Liver (tissue), 7 donors: ENCODE measurements at regions not wholly inside any gene's neighbourhood (a gene's known extent, or its start where the extent isn't known, plus 50 kb on each side); places are given as distances from the start of the nearest gene placed in this dataset.

Source experiments
- DNase-seq: peaks from one replicate; pipeline ENCODE4 v3.0.0-alpha.2; 2017; ENCODE audit warnings: low spot score
- H3K27ac ChIP-seq, 2 donors: one replicate each; pipeline ENCODE4 v1.7.0; 2013; ENCODE audit warnings: inconsistent platforms in 2 of 2, low read length in 2 of 2, control low read depth in 1 of 2, low read depth in 1 of 2, mild to moderate bottlenecking in 1 of 2
- H3K27me3 ChIP-seq, 4 donors: one replicate each; pipeline versions ENCODE4 v1.6.1 to v1.7.0; 2013; ENCODE audit warnings: low read length in 3 of 4, inconsistent platforms in 1 of 4, mild to moderate bottlenecking in 1 of 4, moderate library complexity in 1 of 4; ENCODE audit not compliant: control insufficient read depth in 4 of 4, insufficient read depth in 4 of 4
- H3K36me3 ChIP-seq, 4 donors: one replicate each; pipeline versions ENCODE4 v1.6.1 to v1.7.0; 2013; ENCODE audit warnings: low read length in 3 of 4, mild to moderate bottlenecking in 3 of 4, low read depth in 1 of 4, moderate library complexity in 1 of 4; ENCODE audit not compliant: control insufficient read depth in 4 of 4, insufficient read depth in 3 of 4
- H3K4me1 ChIP-seq, 4 donors: one replicate each; pipeline versions ENCODE4 v1.6.1 to v1.7.0; 2013; ENCODE audit warnings: low read length in 3 of 4, mild to moderate bottlenecking in 3 of 4, moderate library complexity in 1 of 4; ENCODE audit not compliant: control insufficient read depth in 4 of 4, insufficient read depth in 4 of 4
- H3K4me3 ChIP-seq, 3 donors: one replicate each; pipeline versions ENCODE4 v1.6.1 to v1.7.0; 2013; ENCODE audit warnings: low read length in 3 of 3, control low read depth in 1 of 3, low read depth in 1 of 3, mild to moderate bottlenecking in 1 of 3
- H3K9ac ChIP-seq, 2 donors: one replicate each; pipeline ENCODE4 v1.7.0; 2013; ENCODE audit warnings: low read length in 2 of 2, mild to moderate bottlenecking in 2 of 2, moderate library complexity in 2 of 2, control low read depth in 1 of 2, low read depth in 1 of 2
- H3K9me3 ChIP-seq, 4 donors: one replicate each; pipeline versions ENCODE4 v1.6.1 to v1.7.0; 2013; ENCODE audit warnings: low read length in 3 of 4; ENCODE audit not compliant: control insufficient read depth in 4 of 4
- EGR1 ChIP-seq, 2 donors: IDR thresholded peaks; 2 replicates each; pipeline ENCODE4 v1.6.1; 2016 to 2018; ENCODE audit warnings: antibody characterized with exemption in 2 of 2, low read depth in 2 of 2
- FOXA1 ChIP-seq: IDR thresholded peaks from 2 replicates; pipeline ENCODE4 v1.6.1; 2016; ENCODE audit warnings: antibody characterized with exemption
- FOXA2 ChIP-seq: IDR thresholded peaks from 2 replicates; pipeline ENCODE4 v1.6.1; 2016; ENCODE audit warnings: antibody characterized with exemption
- GABPA ChIP-seq, 2 donors: IDR thresholded peaks in 1 of 2; conservative IDR thresholded peaks in 1 of 2; 2 replicates each; pipeline ENCODE4 v1.6.1; 2016; ENCODE audit warnings: antibody characterized with exemption in 2 of 2, mild to moderate bottlenecking in 1 of 2, moderate library complexity in 1 of 2
- HNF4A ChIP-seq, 2 donors: conservative IDR thresholded peaks; 2 replicates each; pipeline ENCODE4 v1.6.1; 2016; ENCODE audit warnings: antibody characterized with exemption in 2 of 2, mild to moderate bottlenecking in 2 of 2
- HNF4G ChIP-seq: IDR thresholded peaks from 2 replicates; pipeline ENCODE4 v1.6.1; 2016; ENCODE audit warnings: antibody characterized with exemption
- JUND ChIP-seq, 2 donors: IDR thresholded peaks; 2 replicates each; pipeline ENCODE4 v1.6.1; 2016; ENCODE audit warnings: antibody characterized with exemption in 2 of 2
- MAX ChIP-seq: IDR thresholded peaks from 2 replicates; pipeline ENCODE4 v1.6.1; 2016; ENCODE audit warnings: antibody characterized with exemption
- NR2F2 ChIP-seq: IDR thresholded peaks from 2 replicates; pipeline ENCODE4 v1.6.1; 2016; ENCODE audit warnings: antibody characterized with exemption
- RAD21 ChIP-seq, 2 donors: IDR thresholded peaks; 2 replicates each; pipeline ENCODE4 v1.6.1; 2016; ENCODE audit warnings: antibody characterized with exemption in 2 of 2, mild to moderate bottlenecking in 2 of 2
- RXRA ChIP-seq, 2 donors: IDR thresholded peaks; 2 replicates each; pipeline ENCODE4 v1.6.1; 2017 to 2018; ENCODE audit warnings: antibody characterized with exemption in 2 of 2, mild to moderate bottlenecking in 1 of 2
- SP1 ChIP-seq: IDR thresholded peaks from 2 replicates; pipeline ENCODE4 v1.6.1; 2018; ENCODE audit warnings: antibody characterized with exemption, mild to moderate bottlenecking
- TAF1 ChIP-seq: conservative IDR thresholded peaks from 2 replicates; pipeline ENCODE4 v1.6.1; 2016; ENCODE audit warnings: antibody characterized with exemption, mild to moderate bottlenecking
- YY1 ChIP-seq: IDR thresholded peaks from 2 replicates; pipeline ENCODE4 v1.6.1; 2016; ENCODE audit warnings: antibody characterized with exemption, mild to moderate bottlenecking
- WGBS: extraction: QIAGEN DNeasy Blood & Tissue Kit; methylation state at CpG from one replicate; pipeline ENCODE4 v1.1.7; 2013; 5-methylcytosine and 5-hydroxymethylcytosine counted together
- TF ChIP-seq, protein P1 (sequence below): IDR thresholded peaks from 2 replicates; pipeline ENCODE4 v1.6.1; 2016; ENCODE audit warnings: antibody characterized with exemption, mild to moderate bottlenecking
- TF ChIP-seq, protein P2 (sequence below): IDR thresholded peaks from 2 replicates; pipeline ENCODE4 v1.6.1; 2016; ENCODE audit warnings: antibody characterized with exemption
- donor health status: healthy.
- donor health status: healthy.
- donor health status: healthy.
- donor health status: healthy.

DNA sequence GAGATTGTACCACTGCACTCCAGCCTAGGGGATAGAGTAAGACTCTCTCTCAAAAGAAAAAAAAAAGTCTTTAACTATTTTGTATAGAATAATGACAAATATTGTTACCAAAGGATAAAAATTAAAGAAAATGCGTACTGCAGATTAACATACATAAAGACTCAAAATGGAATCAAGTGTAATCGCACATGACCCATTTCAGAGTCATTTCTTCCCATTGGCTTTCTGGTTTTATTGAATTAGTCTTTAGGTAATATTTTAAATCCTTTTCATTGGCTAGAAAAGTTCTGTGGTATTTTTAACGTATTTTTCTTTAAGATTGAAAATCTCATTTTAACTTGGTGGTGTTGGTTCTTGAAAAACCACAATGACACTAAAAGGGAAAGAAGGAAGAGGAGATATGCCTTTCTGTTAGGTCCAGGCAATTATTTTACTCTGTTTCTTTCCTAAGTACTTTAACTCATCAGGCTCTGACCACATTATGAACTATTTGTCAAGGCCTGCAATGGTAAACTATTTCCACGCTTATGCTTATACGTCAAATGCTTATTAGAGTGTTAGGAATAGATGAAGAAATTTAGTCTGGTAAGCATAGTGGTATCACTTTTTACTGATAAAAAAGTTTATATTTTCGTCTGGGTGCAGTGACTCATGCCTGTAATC, 52.3 kb downstream of the PLEKHG1 start:
- TF ChIP-seq TAF1, result no peak
- TF ChIP-seq JUND (IDR thresholded peaks at IDR 0.05), result no peak
- no peak for TF ChIP-seq FOXA1
- no peak for TF ChIP-seq FOXA2
- H3K9ac ChIP-seq, result no peak overlapping the region
- H3K4me1 ChIP-seq, result no peaks in the 10 kb centered on the region
- H3K27me3 ChIP-seq, result no peaks in the 10 kb centered on the region
- WGBS, result 89% methylated on average over 6 of the region's 6 CpGs
- H3K4me3 ChIP-seq, result no peak overlapping the region
- no peak overlapping the region for H3K27ac ChIP-seq
- H3K9me3 ChIP-seq, result no peaks in the 10 kb centered on the region
- no peaks in the 10 kb centered on the region for H3K36me3 ChIP-seq
- DNase-seq, result no peak

- Histone ChIP-seq H3K9me3 (no peaks in the 10 kb centered on the region), H3K27ac (no peak overlapping the region), H3K9ac (no peak overlapping the region), H3K36me3 (no peaks in the 10 kb centered on the region), H3K4me1 (no peaks in the 10 kb centered on the region), H3K27me3 (no peaks in the 10 kb centered on the region), H3K4me3 (no peak overlapping the region)
- DNase-seq, result no peak
- WGBS, result 86% methylated on average over 7 of the region's 7 CpGs
- TF ChIP-seq HNF4A (conservative IDR thresholded peaks at IDR 0.05) (no peak), RAD21 (IDR thresholded peaks at IDR 0.05) (no peak), GABPA (IDR thresholded peaks at IDR 0.05 in 1 of 2, conservative IDR thresholded peaks at IDR 0.05 in 1 of 2) (no peak), YY1 (no peak)
Observed at GRCh38 chr6:150652848-150653613, 53.3 kb downstream of the PLEKHG1 start.

DNA sequence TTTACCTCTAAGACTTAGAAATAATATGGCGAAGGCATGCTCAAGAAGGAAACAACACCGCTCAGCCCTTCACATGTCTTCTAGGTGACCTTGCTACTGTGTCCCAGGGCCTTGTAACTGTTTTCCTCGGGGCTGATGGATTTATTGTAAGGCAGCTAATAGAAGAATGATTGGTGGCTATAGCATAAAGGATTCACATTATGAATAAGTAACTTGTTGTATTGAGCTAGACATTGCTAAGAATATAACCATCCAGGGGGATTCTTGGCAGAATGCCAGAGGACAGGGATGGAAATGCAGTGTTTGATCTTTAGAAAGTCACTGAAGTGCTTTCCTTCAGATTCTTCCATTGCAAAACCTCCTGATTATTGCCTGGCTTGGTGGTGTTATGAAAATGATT, 54.9 kb downstream of the PLEKHG1 start:
- 95% methylated on average over 3 of the region's 3 CpGs for WGBS
- Histone ChIP-seq H3K9ac (no peak overlapping the region), H3K27ac (no peak overlapping the region), H3K36me3 (no peaks in the 10 kb centered on the region), H3K4me3 (no peak overlapping the region), H3K4me1 (no peaks in the 10 kb centered on the region), H3K9me3 (no peaks in the 10 kb centered on the region), H3K27me3 (no peaks in the 10 kb centered on the region)
- DNase-seq, result no peak
- TF ChIP-seq EGR1 (IDR thresholded peaks at IDR 0.05; ENCODE audit: low read depth in 2 of 2), result no peak
- no peak for TF ChIP-seq FOXA1
- no peak for TF ChIP-seq FOXA2
- no peak for TF ChIP-seq HNF4G
- TF ChIP-seq SP1, result no peak
- TF ChIP-seq HNF4A (conservative IDR thresholded peaks at IDR 0.05), result no peak
- no peak for TF ChIP-seq YY1
- no peak for TF ChIP-seq RAD21 (IDR thresholded peaks at IDR 0.05)
- TF ChIP-seq, protein P1, sequence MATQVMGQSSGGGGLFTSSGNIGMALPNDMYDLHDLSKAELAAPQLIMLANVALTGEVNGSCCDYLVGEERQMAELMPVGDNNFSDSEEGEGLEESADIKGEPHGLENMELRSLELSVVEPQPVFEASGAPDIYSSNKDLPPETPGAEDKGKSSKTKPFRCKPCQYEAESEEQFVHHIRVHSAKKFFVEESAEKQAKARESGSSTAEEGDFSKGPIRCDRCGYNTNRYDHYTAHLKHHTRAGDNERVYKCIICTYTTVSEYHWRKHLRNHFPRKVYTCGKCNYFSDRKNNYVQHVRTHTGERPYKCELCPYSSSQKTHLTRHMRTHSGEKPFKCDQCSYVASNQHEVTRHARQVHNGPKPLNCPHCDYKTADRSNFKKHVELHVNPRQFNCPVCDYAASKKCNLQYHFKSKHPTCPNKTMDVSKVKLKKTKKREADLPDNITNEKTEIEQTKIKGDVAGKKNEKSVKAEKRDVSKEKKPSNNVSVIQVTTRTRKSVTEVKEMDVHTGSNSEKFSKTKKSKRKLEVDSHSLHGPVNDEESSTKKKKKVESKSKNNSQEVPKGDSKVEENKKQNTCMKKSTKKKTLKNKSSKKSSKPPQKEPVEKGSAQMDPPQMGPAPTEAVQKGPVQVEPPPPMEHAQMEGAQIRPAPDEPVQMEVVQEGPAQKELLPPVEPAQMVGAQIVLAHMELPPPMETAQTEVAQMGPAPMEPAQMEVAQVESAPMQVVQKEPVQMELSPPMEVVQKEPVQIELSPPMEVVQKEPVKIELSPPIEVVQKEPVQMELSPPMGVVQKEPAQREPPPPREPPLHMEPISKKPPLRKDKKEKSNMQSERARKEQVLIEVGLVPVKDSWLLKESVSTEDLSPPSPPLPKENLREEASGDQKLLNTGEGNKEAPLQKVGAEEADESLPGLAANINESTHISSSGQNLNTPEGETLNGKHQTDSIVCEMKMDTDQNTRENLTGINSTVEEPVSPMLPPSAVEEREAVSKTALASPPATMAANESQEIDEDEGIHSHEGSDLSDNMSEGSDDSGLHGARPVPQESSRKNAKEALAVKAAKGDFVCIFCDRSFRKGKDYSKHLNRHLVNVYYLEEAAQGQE, result no peak
- TF ChIP-seq RXRA (IDR thresholded peaks at IDR 0.05), result no peak
- TF ChIP-seq MAX, result no peak
- no peak for TF ChIP-seq NR2F2
- TF ChIP-seq JUND (IDR thresholded peaks at IDR 0.05), result no peak
- no peak for TF ChIP-seq TAF1
- TF ChIP-seq, protein P2, sequence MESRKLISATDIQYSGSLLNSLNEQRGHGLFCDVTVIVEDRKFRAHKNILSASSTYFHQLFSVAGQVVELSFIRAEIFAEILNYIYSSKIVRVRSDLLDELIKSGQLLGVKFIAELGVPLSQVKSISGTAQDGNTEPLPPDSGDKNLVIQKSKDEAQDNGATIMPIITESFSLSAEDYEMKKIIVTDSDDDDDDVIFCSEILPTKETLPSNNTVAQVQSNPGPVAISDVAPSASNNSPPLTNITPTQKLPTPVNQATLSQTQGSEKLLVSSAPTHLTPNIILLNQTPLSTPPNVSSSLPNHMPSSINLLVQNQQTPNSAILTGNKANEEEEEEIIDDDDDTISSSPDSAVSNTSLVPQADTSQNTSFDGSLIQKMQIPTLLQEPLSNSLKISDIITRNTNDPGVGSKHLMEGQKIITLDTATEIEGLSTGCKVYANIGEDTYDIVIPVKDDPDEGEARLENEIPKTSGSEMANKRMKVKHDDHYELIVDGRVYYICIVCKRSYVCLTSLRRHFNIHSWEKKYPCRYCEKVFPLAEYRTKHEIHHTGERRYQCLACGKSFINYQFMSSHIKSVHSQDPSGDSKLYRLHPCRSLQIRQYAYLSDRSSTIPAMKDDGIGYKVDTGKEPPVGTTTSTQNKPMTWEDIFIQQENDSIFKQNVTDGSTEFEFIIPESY, result no peak
